ENCODE measurements at regions not wholly inside any gene's neighbourhood (a gene's known extent, or its start where the extent isn't known, plus 50 kb on each side); places are given as distances from the start of the nearest gene placed in this dataset.

GRCh38 chr9:82621447-82621846 lies 441.5 kb downstream of the RASEF start:
- in situ Hi-C loops (cut with MboI; ENCODE audit: low pct_ligation_motif_present in 1 of 4, low pct_unique_long_range_greater_than_20kb in 1 of 4, low sequenced_read_pairs in 3 of 4) (loop anchor here in 3 of 4 donors (25.0 kb wide), 2 partner anchors 759 to 934 kb away; partner anchors contain the start of gene TLE1 (in 2 of the 3)), intact Hi-C loops (cut with DNase I; ENCODE audit: low total_unique reads) (no loop called here)
- Histone ChIP-seq H3K27me3 (no peaks in the 10 kb centered on the region), H3K36me3 (no peaks in the 10 kb centered on the region), H3K4me1 (no peaks in the 10 kb centered on the region), H3K27ac (no peak overlapping the region), H3K9me3 (no peaks in the 10 kb centered on the region), H3K4me3 (no peak overlapping the region)
- TF ChIP-seq POLR2AphosphoS5 (IDR thresholded peaks at IDR 0.05) (no peak), POLR2A (IDR thresholded peaks at IDR 0.05) (no peak), EP300 (IDR thresholded peaks at IDR 0.05; ENCODE audit: low read depth) (no peak), CTCF (IDR thresholded peaks at IDR 0.05) (no peak)
- DNase-seq, result no peak
- 60 to 80% methylated on average over 1 of the region's 1 CpG for WGBS, 2 donors (ENCODE audit: low coverage in 1 of 2)

GRCh38 chr9:82637368-82637767 lies 425.6 kb downstream of the RASEF start:
- H3K27ac ChIP-seq, result no peak overlapping the region
- TF ChIP-seq POLR2A (IDR thresholded peaks at IDR 0.05), result no peak
- no peak for TF ChIP-seq CTCF (IDR thresholded peaks at IDR 0.05)
- no peak for TF ChIP-seq EP300 (IDR thresholded peaks at IDR 0.05; ENCODE audit: low read depth)
- TF ChIP-seq POLR2AphosphoS5 (IDR thresholded peaks at IDR 0.05), result no peak
- 77% methylated on average over 3 of the region's 3 CpGs; no CpG with 5 or more reads in 1 of the 2 donors for WGBS, 2 donors (ENCODE audit: low coverage in 1 of 2)
- H3K36me3 ChIP-seq, result no peaks in the 10 kb centered on the region
- H3K4me1 ChIP-seq, result no peaks in the 10 kb centered on the region
- no peak for DNase-seq
- H3K27me3 ChIP-seq, result no peaks in the 10 kb centered on the region
- intact Hi-C loops (cut with DNase I; ENCODE audit: low total_unique reads), result no loop called here
- in situ Hi-C loops (cut with MboI; ENCODE audit: low pct_ligation_motif_present in 1 of 4, low pct_unique_long_range_greater_than_20kb in 1 of 4, low sequenced_read_pairs in 3 of 4), result no loop called here
- no peak overlapping the region for H3K4me3 ChIP-seq
- H3K9me3 ChIP-seq, result peaks cover 4 to 9% of the 10 kb centered on the region in 2 donors

GRCh38 chr9:82645600-82645999 lies 417.3 kb downstream of the RASEF start:
- TF ChIP-seq POLR2A (IDR thresholded peaks at IDR 0.05) (no peak), EP300 (IDR thresholded peaks at IDR 0.05; ENCODE audit: low read depth) (no peak), POLR2AphosphoS5 (IDR thresholded peaks at IDR 0.05) (no peak)
- DNase-seq, result no peak
- no peak overlapping the region for H3K4me3 ChIP-seq
- no peaks in the 10 kb centered on the region for H3K4me1 ChIP-seq
- H3K27ac ChIP-seq, result no peak overlapping the region
- H3K27me3 ChIP-seq, result no peaks in the 10 kb centered on the region
- in situ Hi-C loops (cut with MboI; ENCODE audit: low pct_ligation_motif_present in 1 of 4, low pct_unique_long_range_greater_than_20kb in 1 of 4, low sequenced_read_pairs in 3 of 4), result no loop called here
- 67 to 70% methylated on average over 2 of the region's 2 CpGs for WGBS, 2 donors (ENCODE audit: low coverage in 1 of 2)
- intact Hi-C loops (cut with DNase I; ENCODE audit: low total_unique reads), result no loop called here
- H3K36me3 ChIP-seq, result no peaks in the 10 kb centered on the region
- peaks cover 0 to 11% of the 10 kb centered on the region in 2 donors for H3K9me3 ChIP-seq

GRCh38 chr9:82650368-82650767 lies 412.6 kb downstream of the RASEF start:
- in situ Hi-C loops (cut with MboI; ENCODE audit: low pct_ligation_motif_present in 1 of 4, low pct_unique_long_range_greater_than_20kb in 1 of 4, low sequenced_read_pairs in 3 of 4), result no loop called here
- no peak for DNase-seq

More at GRCh38 chr9:82650368-82650767, 412.6 kb downstream of the RASEF start:
- H3K36me3 ChIP-seq, result no peaks in the 10 kb centered on the region
- H3K4me3 ChIP-seq, result no peak overlapping the region
- H3K9me3 ChIP-seq, result peaks cover 0 to 15% of the 10 kb centered on the region in 2 donors
- intact Hi-C loops (cut with DNase I; ENCODE audit: low total_unique reads), result loop anchor here (10.0 kb wide), 1 partner anchor 1534 kb away; no protein-coding TSS in a partner anchor
- TF ChIP-seq POLR2A (IDR thresholded peaks at IDR 0.05) (no peak), EP300 (IDR thresholded peaks at IDR 0.05; ENCODE audit: low read depth) (no peak), POLR2AphosphoS5 (IDR thresholded peaks at IDR 0.05) (no peak), CTCF (IDR thresholded peaks at IDR 0.05) (no peak)
- WGBS, 2 donors (ENCODE audit: low coverage in 1 of 2), result 80 to 88% methylated on average over 3 of the region's 3 CpGs
- no peak overlapping the region for H3K27ac ChIP-seq
- H3K27me3 ChIP-seq, result no peaks in the 10 kb centered on the region
- no peaks in the 10 kb centered on the region for H3K4me1 ChIP-seq

Data from transverse colon (tissue), 4 donors.